NCI-H446 (cell line): ENCODE measurements at regions not wholly inside any gene's neighbourhood (a gene's known extent, or its start where the extent isn't known, plus 50 kb on each side); places are given as distances from the start of the nearest gene placed in this dataset.
"Not testable (repeated sequence)": the region's sequence is repeated elsewhere in the genome, so short reads cannot be mapped to it uniquely, and the experiment has no call there.

Experiments
- DNase-seq, 2 experiments: peaks; one replicate each; lab custom pipeline; 2025; lab: John Stamatoyannopoulos, UW

- no peak for DNase-seq
These were observed 197.1 kb downstream of the BCL11A start for GRCh38 chr2:60356346-60356745.

- DNase-seq = no peak
These were observed 197.6 kb downstream of the BCL11A start for GRCh38 chr2:60355849-60356261.

GRCh38 chr2:60354713-60355112 lies 198.7 kb downstream of the BCL11A start:
- no peak for DNase-seq

DNA sequence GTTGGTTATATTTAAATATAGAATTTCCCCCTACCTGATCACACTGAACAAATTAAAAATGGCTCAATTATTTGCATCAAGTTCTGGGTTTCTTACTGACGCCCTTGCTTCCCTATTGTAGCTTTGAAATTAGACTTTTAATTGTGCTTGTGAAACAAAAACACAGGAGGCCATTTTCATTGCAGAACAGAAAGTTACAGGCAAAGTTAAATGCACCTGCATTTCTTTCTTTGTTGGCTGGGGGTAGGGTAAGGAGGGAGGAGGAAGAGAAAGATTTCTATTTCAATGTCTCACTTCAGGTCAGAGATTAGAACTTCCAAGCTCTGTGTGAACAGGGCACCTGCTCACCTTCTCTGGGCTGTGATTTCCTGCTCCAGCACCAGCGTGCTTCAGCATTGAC lies 199.6 kb downstream of the BCL11A start:
- no peak for DNase-seq

- DNase-seq = no peak
These were observed 200.1 kb downstream of the BCL11A start for GRCh38 chr2:60353406-60353800.

DNA sequence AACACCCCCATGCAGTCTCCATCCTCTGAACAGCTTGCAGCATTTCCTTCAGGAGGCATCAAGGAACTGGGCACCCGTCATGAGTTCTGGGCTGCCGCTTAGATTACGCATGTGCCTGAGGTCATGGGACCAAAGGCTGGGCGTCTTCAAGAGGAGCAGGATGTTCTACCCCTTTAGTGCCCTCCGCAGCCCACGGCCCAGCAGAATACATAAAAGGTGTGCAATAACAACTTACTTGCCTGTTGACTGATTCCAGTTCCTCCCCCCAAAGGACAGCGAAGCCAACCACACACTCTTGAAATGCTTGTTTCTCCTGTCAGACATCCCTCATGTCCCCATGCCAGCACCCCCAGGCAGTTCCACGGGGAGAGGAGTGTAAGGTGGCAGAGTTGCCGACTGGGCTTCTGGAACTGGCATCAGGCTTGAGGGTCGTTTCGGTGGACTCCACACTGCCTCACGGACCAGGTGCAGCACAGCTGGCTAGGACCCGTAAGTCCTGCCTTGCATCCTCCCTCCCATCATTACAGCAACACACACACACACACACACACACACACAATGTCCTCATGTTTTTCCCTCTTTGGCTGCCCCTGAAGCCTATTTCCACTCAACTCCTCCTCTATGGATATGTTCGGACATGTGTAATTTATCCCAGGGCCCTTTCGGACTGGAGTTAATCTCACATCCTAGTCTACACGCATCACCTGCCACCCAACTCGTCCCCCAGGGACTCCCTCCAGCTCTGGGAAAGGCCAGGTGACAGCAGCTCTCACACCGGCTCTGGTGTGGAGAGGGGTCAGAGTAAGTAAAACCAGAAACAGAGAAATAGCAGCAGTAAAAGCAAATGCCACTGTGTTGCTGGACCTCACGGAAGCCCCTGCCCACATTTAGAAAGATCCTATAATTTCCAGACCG lies 200.7 kb downstream of the BCL11A start:
- no peak for DNase-seq

DNA sequence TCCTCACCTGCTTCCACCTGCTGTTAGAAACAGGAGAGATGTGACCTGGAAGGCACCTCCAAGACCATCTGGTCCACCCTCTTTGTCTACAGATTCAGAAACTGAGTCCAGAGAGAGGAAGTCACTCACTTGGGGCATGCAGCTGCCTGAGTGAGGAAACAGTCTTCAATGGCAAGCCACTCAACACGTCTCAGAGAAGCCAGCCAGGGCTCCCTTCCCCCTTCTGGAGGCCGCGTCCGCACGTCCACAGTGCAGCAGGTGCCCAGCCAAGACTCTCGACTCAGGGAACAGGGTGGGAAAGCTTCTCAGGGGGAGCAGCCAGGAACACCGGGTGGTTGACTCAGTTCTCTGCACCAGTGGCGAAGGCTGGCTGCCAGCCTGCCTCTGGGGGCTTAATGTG lies 201.7 kb downstream of the BCL11A start:
- DNase-seq = no peak

DNA sequence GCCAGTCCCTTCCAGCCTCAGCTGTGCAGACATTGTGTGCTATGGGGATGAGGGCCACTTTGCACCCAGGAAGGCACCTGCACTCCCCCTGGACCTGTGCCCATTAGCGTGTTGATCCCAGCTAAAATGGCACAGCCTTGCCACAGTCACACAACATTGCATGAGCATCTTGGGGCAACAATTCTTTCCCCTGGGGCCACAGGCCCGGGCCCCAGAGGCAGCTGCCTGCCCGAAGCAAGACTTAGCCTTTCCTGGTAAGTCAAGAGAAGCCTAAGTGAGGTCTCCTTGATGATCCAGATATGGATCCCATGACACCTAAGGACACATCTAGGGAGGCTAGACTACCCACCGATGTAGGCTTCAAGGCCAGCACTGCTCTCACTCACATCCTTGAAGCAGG lies 202.1 kb downstream of the BCL11A start:
- no peak for DNase-seq

- no peak for DNase-seq
These were observed 202.7 kb downstream of the BCL11A start for GRCh38 chr2:60350791-60351190.

DNA sequence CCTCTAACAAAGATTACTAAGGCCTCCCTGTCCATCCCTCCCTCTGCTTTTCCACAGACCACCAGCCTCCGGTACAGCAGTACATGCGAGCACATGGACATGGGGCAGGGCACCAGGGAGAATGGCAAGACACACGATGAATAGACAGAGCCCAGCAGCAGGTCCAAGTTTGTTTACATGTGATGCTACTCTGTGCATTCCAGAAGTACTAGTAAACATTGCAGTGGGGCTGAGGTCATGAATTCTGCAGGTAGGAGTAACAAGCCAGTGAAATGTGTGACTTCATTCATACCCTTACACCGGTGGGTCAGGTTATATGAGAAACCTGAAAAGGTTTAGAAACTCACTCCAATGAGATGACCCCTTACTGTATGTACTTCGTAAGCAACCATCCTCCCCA lies 205.7 kb downstream of the BCL11A start:
- DNase-seq = no peak

DNA sequence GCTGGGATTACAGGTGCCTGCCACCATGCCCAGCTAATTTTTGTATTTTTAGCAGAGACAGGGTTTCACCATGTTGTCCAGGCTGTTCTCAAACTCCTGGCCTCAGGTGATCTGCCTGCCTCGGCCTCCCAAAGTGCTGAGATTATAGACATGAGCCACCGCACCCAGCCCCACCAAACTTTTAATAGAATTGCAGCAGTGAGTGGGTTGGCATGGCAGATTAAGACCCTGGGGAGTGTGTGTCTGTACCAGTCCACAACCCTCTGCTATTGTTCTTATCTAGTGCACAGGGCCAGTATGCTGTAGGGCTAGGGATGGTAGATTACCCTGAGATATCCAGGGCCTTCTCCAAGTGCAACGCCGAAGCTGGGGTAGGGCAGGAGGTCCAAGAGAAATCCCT lies 211.0 kb downstream of the BCL11A start:
- DNase-seq = not testable (repeated sequence)

GRCh38 chr2:60341151-60341550 lies 212.3 kb downstream of the BCL11A start:
- DNase-seq = no peak

- no peak for DNase-seq
These were observed 214.2 kb downstream of the BCL11A start for GRCh38 chr2:60339286-60339685.

GRCh38 chr2:60337142-60337497 lies 216.3 kb downstream of the BCL11A start:
- DNase-seq = no peak

DNA sequence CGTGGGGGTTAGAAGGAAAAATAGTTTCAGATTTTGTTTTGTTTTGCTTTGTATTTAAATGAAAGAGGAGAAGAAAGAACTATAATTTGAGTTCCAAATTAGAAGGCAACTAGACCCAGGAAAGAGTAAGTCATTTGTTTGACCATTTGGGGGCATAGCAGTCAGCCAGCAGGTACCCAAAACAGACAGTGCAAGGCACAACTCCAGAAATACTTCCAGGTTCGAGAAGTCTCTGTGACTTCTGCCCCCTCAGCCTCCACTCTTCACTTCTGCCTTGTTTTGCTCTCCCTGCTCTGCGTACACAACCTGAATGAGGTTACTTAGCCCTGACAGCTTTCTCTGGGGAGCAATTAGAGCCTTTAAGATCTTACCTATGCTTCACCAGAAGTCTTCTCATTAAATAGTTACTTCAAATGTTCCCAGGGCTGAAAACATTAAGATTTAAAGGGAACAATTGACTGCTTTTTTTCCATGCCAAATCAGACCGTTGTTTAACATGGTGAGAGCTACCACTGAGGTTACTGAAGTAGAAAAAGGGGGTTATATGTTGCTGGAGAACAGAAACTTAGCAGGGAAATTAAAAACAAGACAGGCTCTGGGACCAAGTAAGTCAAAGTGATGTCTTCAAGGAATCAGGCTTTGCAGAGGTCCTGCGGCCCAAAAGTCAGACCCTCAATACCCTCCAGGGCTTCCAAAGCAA lies 216.9 kb downstream of the BCL11A start:
- no peak for DNase-seq

DNA sequence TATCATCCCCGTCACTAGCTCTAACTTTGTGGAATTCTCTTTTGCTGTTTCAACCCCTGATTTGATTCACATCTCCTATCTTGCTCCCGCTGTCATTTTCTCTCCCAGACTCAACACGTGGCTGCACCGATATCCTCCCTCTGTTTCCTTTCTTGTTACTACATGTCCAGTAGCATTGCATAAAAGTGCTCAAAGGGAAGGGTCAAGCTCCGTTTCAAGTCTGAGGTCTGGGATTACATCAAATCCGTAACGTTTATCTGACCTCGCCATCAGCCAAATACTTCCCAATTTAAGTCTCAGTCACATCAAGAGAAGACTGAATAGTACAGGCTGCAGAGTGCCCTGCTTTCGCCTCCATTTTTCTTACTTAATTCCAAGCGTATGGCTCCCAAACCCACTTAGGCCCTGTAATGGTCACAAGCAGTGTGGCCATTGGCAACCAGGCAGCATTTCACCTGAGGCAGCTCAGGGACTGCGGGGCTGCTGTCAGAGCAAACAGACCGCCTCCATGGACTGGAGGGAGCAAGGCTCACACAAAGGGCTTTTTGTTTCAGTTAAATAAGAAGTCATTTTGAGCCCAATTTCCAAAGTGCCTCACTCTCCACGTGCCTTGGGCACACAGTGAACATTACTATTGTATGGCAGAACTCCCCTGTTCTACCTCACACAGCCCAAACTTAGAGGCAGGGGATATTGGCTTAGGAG lies 217.8 kb downstream of the BCL11A start:
- no peak for DNase-seq

DNA sequence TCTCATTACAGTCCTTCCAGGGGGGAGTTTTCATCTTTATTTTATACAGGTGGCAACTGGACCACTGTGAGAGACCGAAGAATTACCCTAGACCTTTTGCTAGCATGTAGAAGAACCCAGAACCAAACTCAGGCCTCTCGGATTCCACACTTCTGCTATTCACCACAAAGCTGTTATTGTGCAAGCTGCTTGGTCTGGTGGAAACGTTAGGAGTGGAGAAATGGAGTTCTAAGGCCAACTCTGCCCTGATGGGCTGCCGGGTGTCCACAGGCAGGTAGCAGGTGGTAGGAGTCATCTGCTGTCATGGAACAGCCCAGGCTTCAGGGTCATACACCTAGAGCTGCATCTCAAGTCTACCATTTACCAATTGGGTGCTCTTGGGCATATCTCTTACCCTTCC lies 218.8 kb downstream of the BCL11A start:
- no peak for DNase-seq

GRCh38 chr2:60333264-60333663 lies 220.2 kb downstream of the BCL11A start:
- no peak for DNase-seq

- DNase-seq = no peak
These were observed 222.2 kb downstream of the BCL11A start for GRCh38 chr2:60331115-60331809.

DNA sequence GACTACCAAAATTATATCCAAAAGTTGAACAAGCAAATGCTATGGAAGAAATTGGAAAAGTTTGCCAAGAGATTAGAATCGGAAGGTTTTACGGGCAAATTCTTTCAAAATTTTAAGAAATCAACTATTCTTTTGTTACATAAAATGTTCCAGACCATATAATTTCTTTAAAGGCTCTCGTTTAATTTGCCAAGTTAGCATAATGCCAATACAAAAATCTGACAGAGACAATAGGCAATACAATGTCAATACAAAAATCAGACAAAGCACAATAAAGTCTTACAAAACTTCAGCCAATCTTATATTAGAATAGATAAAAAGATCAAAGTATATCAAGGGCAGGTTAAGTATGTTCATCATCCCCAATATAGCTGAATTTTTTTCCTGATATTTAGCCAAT lies 224.2 kb downstream of the BCL11A start:
- no peak for DNase-seq

DNA sequence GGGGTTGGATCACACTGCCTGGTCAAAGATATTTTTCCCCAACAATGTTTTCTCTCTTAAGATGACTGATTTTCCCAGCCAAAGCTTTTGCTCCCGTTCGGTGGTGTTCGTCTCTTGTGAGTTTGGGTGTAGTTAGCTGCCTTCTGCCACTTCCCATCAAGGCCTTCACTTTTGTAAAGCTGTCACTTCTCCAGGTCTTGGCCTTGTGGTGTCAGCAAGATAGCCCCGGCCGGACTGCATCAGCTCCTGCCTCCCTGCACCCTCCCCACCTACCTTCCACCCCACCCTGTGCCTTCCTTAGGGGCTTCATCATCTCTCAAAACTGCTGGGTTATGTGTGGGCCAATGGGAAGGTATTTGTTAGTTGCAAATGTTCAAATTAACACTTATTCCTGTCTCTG lies 228.9 kb downstream of the BCL11A start:
- DNase-seq = no peak

GRCh38 chr2:60321816-60322215 lies 231.6 kb downstream of the BCL11A start:
- no peak for DNase-seq
